K562 (cell line): ENCODE measurements at regions not wholly inside any gene's neighbourhood (a gene's known extent, or its start where the extent isn't known, plus 50 kb on each side); places are given as distances from the start of the nearest gene placed in this dataset.

Experiments
- ATAC-seq: fragments of 200-7000 bp; cut with Tn5 transposase; 3 replicates; pipeline ENCODE4 v1.9.1; 2020; ENCODE audit warnings: moderate library complexity
- BruUV-seq: library from RNA; stranded (reverse); fragments of 400-500 nt; replicated peaks from 2 replicates; lab custom pipeline; 2021; lab: Mats Ljungman, UMichigan
- CTCF ChIA-PET: fragments of 300-600 bp; formaldehyde crosslinking; extraction: SDS; loops from one replicate; lab custom pipeline; 2021; ENCODE audit warnings: low intra/inter-chr PET ratio; lab: Yijun Ruan, JAX
- POLR2A ChIA-PET: fragments of 300-600, 350-650 bp; sonication (Branson Sonifier 250); formaldehyde crosslinking; extraction: SDS; loops from one replicate; lab custom pipeline; 2021; ENCODE audit warnings: antibody characterized with exemption, inconsistent platforms; lab: Yijun Ruan, JAX
- DNase-seq, 4 experiments: peaks; one replicate each; pipeline versions ENCODE4 v3.0.0 to v3.0.0-alpha.2; 2011 to 2018; ENCODE audit warnings: low spot score in 3 of 4, mixed read lengths in 3 of 4; ENCODE audit errors: extremely low read depth in 1 of 4
- FAIRE-seq: peaks from 2 replicates; lab custom pipeline; 2011; peaks lifted over from hg19 to GRCh38; lab: Jason Lieb, UNC
- H2AFZ ChIP-seq: 2 replicates; pipeline ENCODE4 v1.6.0; 2011; ENCODE audit warnings: low read depth, low read length, control low read depth, inconsistent platforms
- H3K27ac ChIP-seq: fragments of 200-600 bp; 3 replicates; pipeline ENCODE4 v1.8.0; 2011; ENCODE audit warnings: low read depth, mild to moderate bottlenecking, control low read depth, inconsistent platforms, low read length, moderate library complexity, mixed read lengths; ENCODE audit errors: extremely low read depth
- H3K27me3 ChIP-seq, 2 experiments: fragments of 300-600 bp in 1 of 2; 2 replicates in 1 of 2; 3 replicates in 1 of 2; pipeline versions ENCODE4 v1.6.0 to v1.8.0; 2011; ENCODE audit warnings: inconsistent platforms in 2 of 2, low read length in 2 of 2, mild to moderate bottlenecking in 1 of 2, mixed read lengths in 1 of 2, moderate library complexity in 1 of 2; ENCODE audit not compliant: control insufficient read depth in 2 of 2, insufficient read depth in 2 of 2
- H3K36me3 ChIP-seq: fragments of 300-600 bp; 3 replicates; pipeline ENCODE4 v1.8.0; 2011; ENCODE audit warnings: mild to moderate bottlenecking, low read length, inconsistent platforms; ENCODE audit not compliant: control insufficient read depth, insufficient read depth
- H3K4me1 ChIP-seq, 2 experiments: fragments of 200-600 bp in 1 of 2; replicated peaks in 1 of 2; 2 replicates in 1 of 2; 3 replicates in 1 of 2; pipeline versions ENCODE4 v1.5.1 to v1.8.0; 2011; ENCODE audit warnings: inconsistent platforms in 2 of 2, low read length in 2 of 2, mild to moderate bottlenecking in 1 of 2, mixed read lengths in 1 of 2, moderate library complexity in 1 of 2; ENCODE audit not compliant: control insufficient read depth in 2 of 2, insufficient read depth in 2 of 2
- H3K4me2 ChIP-seq: 2 replicates; pipeline ENCODE4 v1.6.1; 2011; ENCODE audit warnings: low read length, control low read depth, inconsistent platforms, mixed read lengths; ENCODE audit not compliant: insufficient read depth
- H3K4me3 ChIP-seq: fragments of 200-600 bp; sonication (generic), shearing (Covaris generic); 2 replicates; pipeline ENCODE4 v1.5.1; 2016; ENCODE audit warnings: control low read depth, inconsistent platforms
- H3K79me2 ChIP-seq: fragments of 200-600 bp; 3 replicates; pipeline ENCODE4 v1.8.0; 2011; ENCODE audit warnings: low read length, inconsistent platforms; ENCODE audit not compliant: control insufficient read depth, insufficient read depth
- H3K9ac ChIP-seq, 2 experiments: 2 replicates each; pipeline versions ENCODE4 v1.6.0 to v1.6.1; 2011; ENCODE audit warnings: low read depth in 2 of 2, low read length in 2 of 2, control low read depth in 1 of 2, inconsistent platforms in 1 of 2, mild to moderate bottlenecking in 1 of 2, mixed read lengths in 1 of 2; ENCODE audit not compliant: insufficient read depth in 1 of 2
- H3K9me1 ChIP-seq: one replicate; pipeline ENCODE4 v1.6.0; 2011; ENCODE audit warnings: inconsistent platforms, mild to moderate bottlenecking, low read length, moderate library complexity; ENCODE audit not compliant: control insufficient read depth, insufficient read depth
- H3K9me3 ChIP-seq: replicated peaks from 2 replicates; pipeline ENCODE4 v1.5.1; 2011; ENCODE audit warnings: low read depth, low read length, inconsistent platforms; ENCODE audit not compliant: control insufficient read depth, insufficient read depth
- H4K20me1 ChIP-seq: replicated peaks from 2 replicates; pipeline ENCODE4 v1.6.1; 2011; ENCODE audit warnings: low read length, inconsistent platforms, mixed read lengths; ENCODE audit not compliant: control insufficient read depth, insufficient read depth
- CTBP1 ChIP-seq: fragments of 450-650 bp; IDR thresholded peaks from 2 replicates; pipeline ENCODE4 v1.6.1; 2016; ENCODE audit warnings: borderline replicate concordance
- HDAC1 ChIP-seq, 2 experiments: fragments of 450-650 bp; IDR thresholded peaks; 2 replicates each; pipeline ENCODE4 v1.6.1; 2016 to 2017; ENCODE audit warnings: inconsistent platforms in 1 of 2, mild to moderate bottlenecking in 1 of 2, moderate library complexity in 1 of 2
- MECOM ChIP-seq: fragments of 250-450 bp; sonication (Bioruptor Pico); IDR thresholded peaks from 2 replicates; pipeline ENCODE4 v1.8.0; 2022; ENCODE audit warnings: inconsistent platforms
- MLLT1 ChIP-seq, 2 experiments: fragments of 450-650 bp; IDR thresholded peaks; 2 replicates each; pipeline ENCODE4 v1.6.1; 2016
- MXI1 ChIP-seq: IDR thresholded peaks from 2 replicates; pipeline ENCODE4 v1.6.1; 2011; ENCODE audit warnings: low read depth, mild to moderate bottlenecking, improper control_type of control experiment, low read length
- PCBP2 ChIP-seq: fragments of 200-400 bp; formaldehyde crosslinking; IDR thresholded peaks from 2 replicates; pipeline ENCODE4 v1.6.1; 2018; ENCODE audit warnings: low read length, low read depth, mild to moderate bottlenecking, moderate library complexity; ENCODE audit not compliant: poor library complexity, severe bottlenecking
- SAFB ChIP-seq: fragments of 200-400 bp; formaldehyde crosslinking; IDR thresholded peaks from 2 replicates; pipeline ENCODE4 v1.6.1; 2017; ENCODE audit warnings: low read depth, low read length, borderline replicate concordance
- SIRT6 ChIP-seq: IDR thresholded peaks from one replicate; pipeline ENCODE4 v1.6.1; 2012; ENCODE audit warnings: low read depth, mild to moderate bottlenecking, control low read depth, inconsistent platforms, low read length, moderate library complexity
- TCF7L2 ChIP-seq: fragments of 150-350 bp; IDR thresholded peaks from 2 replicates; pipeline ENCODE4 v1.6.1; 2016; ENCODE audit warnings: low read depth, mild to moderate bottlenecking, low read length, moderate library complexity
- ZNF354B ChIP-seq: fragments of 250-450 bp; sonication (Bioruptor Pico); IDR thresholded peaks from 2 replicates; pipeline ENCODE4 v1.4.0; 2020
- ZNF384 ChIP-seq: IDR thresholded peaks from 2 replicates; pipeline ENCODE4 v1.6.1; 2012; ENCODE audit warnings: low read depth, low read length, improper control_type of control experiment
- ZNF589 ChIP-seq: fragments of 200-800 bp; sonication (Bioruptor generic); IDR thresholded peaks from 2 replicates; pipeline ENCODE4 v1.6.1; 2016; ENCODE audit warnings: low read depth, missing genetic modification characterization, missing compliant biosample characterization
- ZNF699 ChIP-seq: fragments of 250-450 bp; sonication (Bioruptor Pico); IDR thresholded peaks from 2 replicates; pipeline ENCODE4 v1.8.0; 2021; ENCODE audit warnings: mild to moderate bottlenecking, moderate library complexity; ENCODE audit not compliant: insufficient replicate concordance
- ZNF785 ChIP-seq: fragments of 250-450 bp; sonication (Bioruptor Pico); IDR thresholded peaks from 2 replicates; pipeline ENCODE4 v1.4.0; 2020; ENCODE audit warnings: mild to moderate bottlenecking
- WGBS: fragments of 100-300 bp; shearing (Covaris generic); methylation state at CpG from one replicate; pipeline ENCODE4 v1.1.6; 2016; ENCODE audit warnings: low coverage, mixed read lengths; ENCODE audit not compliant: insufficient coverage; ENCODE audit errors: missing lambda C conversion rate; 5-methylcytosine and 5-hydroxymethylcytosine counted together
- in situ Hi-C: fragments of 300-500 bp; cut with MboI; formaldehyde crosslinking; loops from 4 replicates; pipeline ENCODE4 v1.15.0; 2018; ENCODE audit warnings: inconsistent platforms, mixed read lengths
- intact Hi-C: fragments of 100-400 bp; cut with micrococcal nuclease; formaldehyde crosslinking; loops from 2 replicates; pipeline ENCODE4 v1.14.2; 2022
- TF ChIP-seq, protein P1 (sequence below): fragments of 250-450 bp; sonication (Bioruptor Pico); IDR thresholded peaks from 2 replicates; pipeline ENCODE4 v1.8.0; 2021; ENCODE audit warnings: moderate library complexity, mild to moderate bottlenecking, inconsistent platforms
- TF ChIP-seq, protein P2 (sequence below): fragments of 250-450 bp; sonication (Bioruptor Pico); IDR thresholded peaks from 2 replicates; pipeline ENCODE4 v1.8.0; 2022; ENCODE audit warnings: inconsistent platforms, mild to moderate bottlenecking, moderate library complexity, borderline replicate concordance
- TF ChIP-seq, protein P3 (sequence below): IDR thresholded peaks from 3 replicates; pipeline ENCODE4 v1.6.1; 2011; ENCODE audit warnings: borderline replicate concordance, mild to moderate bottlenecking; ENCODE audit not compliant: insufficient read length, insufficient read depth

GRCh38 chr10:78921895-78922294 lies 146.9 kb upstream of the ZMIZ1 start:
- H3K4me1 ChIP-seq, result peaks cover 12 to 17% of the 10 kb centered on the region in 2 experiments; a peak in 4 of 5 replicates
- no peaks in the 10 kb centered on the region for H3K36me3 ChIP-seq
- no peak overlapping the region for H2AFZ ChIP-seq
- ATAC-seq (no peak), DNase-seq (no peak), FAIRE-seq (no peak)
- ChIA-PET CTCF (no interaction called here), POLR2A (interaction anchor here (0.6 to 1.4 kb wide), 4 partner anchors 9 to 145 kb away, joined by 3 to 4 read pairs (median 4); no protein-coding TSS in a partner anchor)
- no peak overlapping the region for H3K4me2 ChIP-seq
- H3K9me1 ChIP-seq, result no peaks in the 10 kb centered on the region
- H3K27me3 ChIP-seq, result peaks cover 24 to 48% of the 10 kb centered on the region in 2 experiments
- H3K27ac ChIP-seq, result no peak overlapping the region
- no peak overlapping the region for H3K9ac ChIP-seq
- no peaks in the 10 kb centered on the region for H3K79me2 ChIP-seq
- H3K9me3 ChIP-seq, result no peaks in the 10 kb centered on the region
- no TSS peak for BruUV-seq
- in situ Hi-C loops, result no loop called here
- intact Hi-C loops, result no loop called here
- H4K20me1 ChIP-seq, result peaks cover 26% of the 10 kb centered on the region
- WGBS, result 0% methylated on average over 3 of the region's 3 CpGs
- TF ChIP-seq ZNF785, result no peak
- TF ChIP-seq MECOM (CRISPR knock-in tag), result no peak
- no peak for TF ChIP-seq ZNF384
- no peak for TF ChIP-seq SAFB
- TF ChIP-seq MXI1, result no peak
- TF ChIP-seq PCBP2, result no peak
- TF ChIP-seq, protein P1, sequence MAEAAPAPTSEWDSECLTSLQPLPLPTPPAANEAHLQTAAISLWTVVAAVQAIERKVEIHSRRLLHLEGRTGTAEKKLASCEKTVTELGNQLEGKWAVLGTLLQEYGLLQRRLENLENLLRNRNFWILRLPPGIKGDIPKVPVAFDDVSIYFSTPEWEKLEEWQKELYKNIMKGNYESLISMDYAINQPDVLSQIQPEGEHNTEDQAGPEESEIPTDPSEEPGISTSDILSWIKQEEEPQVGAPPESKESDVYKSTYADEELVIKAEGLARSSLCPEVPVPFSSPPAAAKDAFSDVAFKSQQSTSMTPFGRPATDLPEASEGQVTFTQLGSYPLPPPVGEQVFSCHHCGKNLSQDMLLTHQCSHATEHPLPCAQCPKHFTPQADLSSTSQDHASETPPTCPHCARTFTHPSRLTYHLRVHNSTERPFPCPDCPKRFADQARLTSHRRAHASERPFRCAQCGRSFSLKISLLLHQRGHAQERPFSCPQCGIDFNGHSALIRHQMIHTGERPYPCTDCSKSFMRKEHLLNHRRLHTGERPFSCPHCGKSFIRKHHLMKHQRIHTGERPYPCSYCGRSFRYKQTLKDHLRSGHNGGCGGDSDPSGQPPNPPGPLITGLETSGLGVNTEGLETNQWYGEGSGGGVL (CRISPR knock-in tag), result no peak
- no peak for TF ChIP-seq TCF7L2
- TF ChIP-seq HDAC1 (IDR thresholded peaks at IDR 0.05), result no peak
- no peak for TF ChIP-seq ZNF354B (CRISPR knock-in tag)
- TF ChIP-seq MLLT1 (IDR thresholded peaks at IDR 0.05), result no peak
- TF ChIP-seq, protein P2, sequence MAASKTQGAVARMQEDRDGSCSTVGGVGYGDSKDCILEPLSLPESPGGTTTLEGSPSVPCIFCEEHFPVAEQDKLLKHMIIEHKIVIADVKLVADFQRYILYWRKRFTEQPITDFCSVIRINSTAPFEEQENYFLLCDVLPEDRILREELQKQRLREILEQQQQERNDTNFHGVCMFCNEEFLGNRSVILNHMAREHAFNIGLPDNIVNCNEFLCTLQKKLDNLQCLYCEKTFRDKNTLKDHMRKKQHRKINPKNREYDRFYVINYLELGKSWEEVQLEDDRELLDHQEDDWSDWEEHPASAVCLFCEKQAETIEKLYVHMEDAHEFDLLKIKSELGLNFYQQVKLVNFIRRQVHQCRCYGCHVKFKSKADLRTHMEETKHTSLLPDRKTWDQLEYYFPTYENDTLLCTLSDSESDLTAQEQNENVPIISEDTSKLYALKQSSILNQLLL (CRISPR knock-in tag), result no peak
- TF ChIP-seq ZNF589 (CRISPR knock-in tag), result no peak
- TF ChIP-seq ZNF699 (CRISPR knock-in tag), result no peak
- no peak for TF ChIP-seq SIRT6
- no peak for TF ChIP-seq CTBP1
- TF ChIP-seq, protein P3, sequence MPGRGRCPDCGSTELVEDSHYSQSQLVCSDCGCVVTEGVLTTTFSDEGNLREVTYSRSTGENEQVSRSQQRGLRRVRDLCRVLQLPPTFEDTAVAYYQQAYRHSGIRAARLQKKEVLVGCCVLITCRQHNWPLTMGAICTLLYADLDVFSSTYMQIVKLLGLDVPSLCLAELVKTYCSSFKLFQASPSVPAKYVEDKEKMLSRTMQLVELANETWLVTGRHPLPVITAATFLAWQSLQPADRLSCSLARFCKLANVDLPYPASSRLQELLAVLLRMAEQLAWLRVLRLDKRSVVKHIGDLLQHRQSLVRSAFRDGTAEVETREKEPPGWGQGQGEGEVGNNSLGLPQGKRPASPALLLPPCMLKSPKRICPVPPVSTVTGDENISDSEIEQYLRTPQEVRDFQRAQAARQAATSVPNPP, result no peak
- TF ChIP-seq, all 486 proteins: peak for 0
- H3K4me3 ChIP-seq, result no peak overlapping the region
